GM23338 (cell line): ENCODE measurements at regions not wholly inside any gene's neighbourhood (a gene's known extent, or its start where the extent isn't known, plus 50 kb on each side); places are given as distances from the start of the nearest gene placed in this dataset.

Experiments used
- ATAC-seq: fragments of 200-7000 bp; cut with Tn5 transposase; 3 replicates; pipeline ENCODE4 v1.9.1; 2020
- DNase-seq: peaks from one replicate; pipeline ENCODE4 v3.0.0-alpha.2; 2015; ENCODE audit warnings: low spot score
- H2AFZ ChIP-seq: fragments of 200-600 bp; sonication (generic); 2 replicates; pipeline ENCODE4 v1.8.0; 2016; ENCODE audit warnings: antibody characterized with exemption, mild to moderate bottlenecking, moderate library complexity
- H3F3A ChIP-seq: fragments of 200-600 bp; sonication (generic); replicated peaks from 2 replicates; pipeline ENCODE4 v1.8.0; 2017; ENCODE audit warnings: antibody characterized with exemption, mixed run types, low read depth
- H3K27ac ChIP-seq: fragments of 200-600 bp; sonication (generic); 2 replicates; pipeline ENCODE4 v1.6.1; 2016; ENCODE audit warnings: low read depth
- H3K27me3 ChIP-seq: fragments of 200-600 bp; sonication (generic); 2 replicates; pipeline ENCODE4 v1.8.0; 2016; ENCODE audit warnings: mild to moderate bottlenecking, mixed run types, moderate library complexity; ENCODE audit not compliant: insufficient read depth
- H3K36me3 ChIP-seq: fragments of 200-600 bp; sonication (generic); 2 replicates; pipeline ENCODE4 v1.8.0; 2016; ENCODE audit warnings: mild to moderate bottlenecking; ENCODE audit not compliant: insufficient read depth
- H3K4me1 ChIP-seq: fragments of 200-600 bp; sonication (generic); 2 replicates; pipeline ENCODE4 v1.8.0; 2016; ENCODE audit warnings: mild to moderate bottlenecking, moderate library complexity; ENCODE audit not compliant: insufficient read depth
- H3K4me2 ChIP-seq: fragments of 200-600 bp; sonication (generic); 2 replicates; pipeline ENCODE4 v1.7.1; 2017; ENCODE audit warnings: mixed run types
- H3K4me3 ChIP-seq: fragments of 200-600 bp; sonication (generic); 2 replicates; pipeline ENCODE4 v1.6.1; 2016; ENCODE audit warnings: mixed run types
- H3K79me2 ChIP-seq: fragments of 200-600 bp; sonication (generic); replicated peaks from 2 replicates; pipeline ENCODE4 v1.8.0; 2017; ENCODE audit warnings: mild to moderate bottlenecking; ENCODE audit not compliant: insufficient read depth
- H3K9me2 ChIP-seq: fragments of 200-600 bp; sonication (generic); 2 replicates; pipeline ENCODE4 v1.8.0; 2017; ENCODE audit not compliant: insufficient read depth
- H4K20me1 ChIP-seq: fragments of 200-600 bp; sonication (generic); replicated peaks from 2 replicates; pipeline ENCODE4 v1.8.0; 2017; ENCODE audit warnings: mild to moderate bottlenecking; ENCODE audit not compliant: insufficient read depth
- H3K27ac Mint-ChIP-seq: 2 replicates; pipeline ENCODE4 v1.8.0; 2020; ENCODE audit warnings: inconsistent platforms, mild to moderate bottlenecking, moderate library complexity, mixed read lengths
- H3K27me3 Mint-ChIP-seq: 3 replicates; pipeline ENCODE4 v1.8.0; 2022; ENCODE audit warnings: low read depth, mild to moderate bottlenecking, moderate library complexity, mixed read lengths, inconsistent platforms; ENCODE audit not compliant: insufficient read depth, poor library complexity
- H3K36me3 Mint-ChIP-seq: 3 replicates; pipeline ENCODE4 v1.8.0; 2021; ENCODE audit warnings: low read depth, mild to moderate bottlenecking, inconsistent platforms, moderate library complexity, mixed read lengths
- H3K4me1 Mint-ChIP-seq: 3 replicates; pipeline ENCODE4 v1.8.0; 2020; ENCODE audit warnings: mild to moderate bottlenecking, inconsistent platforms, mixed read lengths
- H3K4me3 Mint-ChIP-seq: 3 replicates; pipeline ENCODE4 v1.8.0; 2021; ENCODE audit warnings: moderate library complexity, mild to moderate bottlenecking, inconsistent platforms, mixed read lengths
- H3K9me3 Mint-ChIP-seq: 3 replicates; pipeline ENCODE4 v1.8.0; 2020; ENCODE audit warnings: moderate library complexity, mild to moderate bottlenecking, inconsistent platforms, mixed read lengths
- CREB1 ChIP-seq: fragments of 250-450 bp; sonication (Bioruptor Pico); IDR thresholded peaks from 2 replicates; pipeline ENCODE4 v1.5.0; 2020; ENCODE audit warnings: low read depth, mild to moderate bottlenecking, moderate library complexity
- CTCF ChIP-seq, 2 experiments: fragments of 200-600 bp in 1 of 2; sonication (generic) in 1 of 2; conservative IDR thresholded peaks; 2 replicates each; pipeline versions ENCODE4 v1.5.1 to v1.6.1; 2016 to 2017; ENCODE audit warnings: antibody characterized with exemption in 2 of 2, low read depth in 2 of 2, mild to moderate bottlenecking in 2 of 2, moderate library complexity in 1 of 2
- EZH2 ChIP-seq: fragments of 200-600 bp; sonication (generic); IDR thresholded peaks from one replicate; pipeline ENCODE4 v1.8.0; 2017; ENCODE audit warnings: antibody characterized with exemption, mild to moderate bottlenecking, low read depth; ENCODE audit not compliant: unreplicated experiment
- EZH2phosphoT487 ChIP-seq: fragments of 200-600 bp; sonication (generic); IDR thresholded peaks from one replicate; pipeline ENCODE4 v1.8.1; 2018; ENCODE audit warnings: antibody characterized with exemption; ENCODE audit not compliant: unreplicated experiment
- JUNB ChIP-seq: IDR thresholded peaks from one replicate; pipeline ENCODE4 v1.6.1; 2016; ENCODE audit warnings: antibody characterized with exemption; ENCODE audit not compliant: unreplicated experiment
- NANOG ChIP-seq: IDR thresholded peaks from 2 replicates; pipeline ENCODE4 v1.6.1; 2016; ENCODE audit warnings: antibody characterized with exemption, borderline replicate concordance
- POLR2AphosphoS5 ChIP-seq: IDR thresholded peaks from 2 replicates; pipeline ENCODE4 v1.6.1; 2016; ENCODE audit warnings: antibody characterized with exemption, low read depth
- REST ChIP-seq: IDR thresholded peaks from one replicate; pipeline ENCODE4 v1.6.1; 2018; ENCODE audit warnings: antibody characterized with exemption; ENCODE audit not compliant: unreplicated experiment
- STAT1 ChIP-seq: IDR thresholded peaks from one replicate; pipeline ENCODE4 v1.6.1; 2016; ENCODE audit warnings: antibody characterized with exemption; ENCODE audit not compliant: unreplicated experiment
- ZNF114 ChIP-seq: fragments of 250-450 bp; sonication (Bioruptor Pico); IDR thresholded peaks from 2 replicates; pipeline ENCODE4 v1.5.0; 2020; ENCODE audit warnings: mild to moderate bottlenecking, moderate library complexity
- ZNF331 ChIP-seq: fragments of 250-450 bp; sonication (Bioruptor Pico); IDR thresholded peaks from 2 replicates; pipeline ENCODE4 v1.5.0; 2020; ENCODE audit warnings: low read depth, mild to moderate bottlenecking, moderate library complexity
- TF ChIP-seq, protein P1 (sequence below): IDR thresholded peaks from 2 replicates; pipeline ENCODE4 v1.6.1; 2016; ENCODE audit warnings: antibody characterized with exemption
- TF ChIP-seq, protein P2 (sequence below): fragments of 250-450 bp; sonication (Bioruptor Pico); IDR thresholded peaks from 2 replicates; pipeline ENCODE4 v1.5.0; 2020; ENCODE audit warnings: mild to moderate bottlenecking, moderate library complexity

DNA sequence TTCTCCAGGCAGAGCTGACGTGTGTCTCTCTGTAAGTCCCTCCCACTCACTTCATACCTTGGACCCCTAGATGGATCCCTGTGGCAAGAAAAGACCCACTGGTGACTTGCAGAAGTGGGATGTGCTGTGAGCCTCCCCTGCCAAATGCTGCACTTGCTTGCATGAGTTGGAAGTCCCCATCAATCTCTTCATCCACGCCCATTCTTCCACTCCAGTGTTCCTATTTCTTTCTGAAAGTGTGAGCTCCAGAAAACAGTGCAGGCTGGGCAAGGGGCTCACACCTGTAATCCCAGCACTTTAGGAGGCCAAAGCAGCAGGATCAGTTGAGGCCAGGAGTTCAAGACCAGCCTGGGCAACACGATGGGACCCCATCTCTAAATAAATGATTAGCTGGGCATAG, 254.1 kb upstream of the IRF2BP2 start:
- H3K4me2 ChIP-seq: no peak overlapping the region

More for the DNA sequence above, 254.1 kb upstream of the IRF2BP2 start:
- peaks cover 3% of the 10 kb centered on the region; the same call in 1 of the 2 replicates for H3K9me2 ChIP-seq
- H3K9me3 Mint-ChIP-seq: no peaks in the 10 kb centered on the region
- no peak overlapping the region for H3K27ac ChIP-seq
- no peak overlapping the region for H3K4me3 Mint-ChIP-seq
- H3K4me3 ChIP-seq: no peak overlapping the region
- no peaks in the 10 kb centered on the region for H3K4me1 Mint-ChIP-seq
- no peak for DNase-seq
- H3F3A ChIP-seq: no peaks in the 10 kb centered on the region
- H3K36me3 ChIP-seq: no peaks in the 10 kb centered on the region
- TF ChIP-seq CREB1 (CRISPR knock-in tag): no peak
- no peak for TF ChIP-seq EZH2phosphoT487
- TF ChIP-seq JUNB: no peak
- TF ChIP-seq STAT1: no peak
- TF ChIP-seq, protein P1, sequence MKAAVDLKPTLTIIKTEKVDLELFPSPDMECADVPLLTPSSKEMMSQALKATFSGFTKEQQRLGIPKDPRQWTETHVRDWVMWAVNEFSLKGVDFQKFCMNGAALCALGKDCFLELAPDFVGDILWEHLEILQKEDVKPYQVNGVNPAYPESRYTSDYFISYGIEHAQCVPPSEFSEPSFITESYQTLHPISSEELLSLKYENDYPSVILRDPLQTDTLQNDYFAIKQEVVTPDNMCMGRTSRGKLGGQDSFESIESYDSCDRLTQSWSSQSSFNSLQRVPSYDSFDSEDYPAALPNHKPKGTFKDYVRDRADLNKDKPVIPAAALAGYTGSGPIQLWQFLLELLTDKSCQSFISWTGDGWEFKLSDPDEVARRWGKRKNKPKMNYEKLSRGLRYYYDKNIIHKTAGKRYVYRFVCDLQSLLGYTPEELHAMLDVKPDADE: no peak
- no peak for TF ChIP-seq NANOG
- TF ChIP-seq, protein P2, sequence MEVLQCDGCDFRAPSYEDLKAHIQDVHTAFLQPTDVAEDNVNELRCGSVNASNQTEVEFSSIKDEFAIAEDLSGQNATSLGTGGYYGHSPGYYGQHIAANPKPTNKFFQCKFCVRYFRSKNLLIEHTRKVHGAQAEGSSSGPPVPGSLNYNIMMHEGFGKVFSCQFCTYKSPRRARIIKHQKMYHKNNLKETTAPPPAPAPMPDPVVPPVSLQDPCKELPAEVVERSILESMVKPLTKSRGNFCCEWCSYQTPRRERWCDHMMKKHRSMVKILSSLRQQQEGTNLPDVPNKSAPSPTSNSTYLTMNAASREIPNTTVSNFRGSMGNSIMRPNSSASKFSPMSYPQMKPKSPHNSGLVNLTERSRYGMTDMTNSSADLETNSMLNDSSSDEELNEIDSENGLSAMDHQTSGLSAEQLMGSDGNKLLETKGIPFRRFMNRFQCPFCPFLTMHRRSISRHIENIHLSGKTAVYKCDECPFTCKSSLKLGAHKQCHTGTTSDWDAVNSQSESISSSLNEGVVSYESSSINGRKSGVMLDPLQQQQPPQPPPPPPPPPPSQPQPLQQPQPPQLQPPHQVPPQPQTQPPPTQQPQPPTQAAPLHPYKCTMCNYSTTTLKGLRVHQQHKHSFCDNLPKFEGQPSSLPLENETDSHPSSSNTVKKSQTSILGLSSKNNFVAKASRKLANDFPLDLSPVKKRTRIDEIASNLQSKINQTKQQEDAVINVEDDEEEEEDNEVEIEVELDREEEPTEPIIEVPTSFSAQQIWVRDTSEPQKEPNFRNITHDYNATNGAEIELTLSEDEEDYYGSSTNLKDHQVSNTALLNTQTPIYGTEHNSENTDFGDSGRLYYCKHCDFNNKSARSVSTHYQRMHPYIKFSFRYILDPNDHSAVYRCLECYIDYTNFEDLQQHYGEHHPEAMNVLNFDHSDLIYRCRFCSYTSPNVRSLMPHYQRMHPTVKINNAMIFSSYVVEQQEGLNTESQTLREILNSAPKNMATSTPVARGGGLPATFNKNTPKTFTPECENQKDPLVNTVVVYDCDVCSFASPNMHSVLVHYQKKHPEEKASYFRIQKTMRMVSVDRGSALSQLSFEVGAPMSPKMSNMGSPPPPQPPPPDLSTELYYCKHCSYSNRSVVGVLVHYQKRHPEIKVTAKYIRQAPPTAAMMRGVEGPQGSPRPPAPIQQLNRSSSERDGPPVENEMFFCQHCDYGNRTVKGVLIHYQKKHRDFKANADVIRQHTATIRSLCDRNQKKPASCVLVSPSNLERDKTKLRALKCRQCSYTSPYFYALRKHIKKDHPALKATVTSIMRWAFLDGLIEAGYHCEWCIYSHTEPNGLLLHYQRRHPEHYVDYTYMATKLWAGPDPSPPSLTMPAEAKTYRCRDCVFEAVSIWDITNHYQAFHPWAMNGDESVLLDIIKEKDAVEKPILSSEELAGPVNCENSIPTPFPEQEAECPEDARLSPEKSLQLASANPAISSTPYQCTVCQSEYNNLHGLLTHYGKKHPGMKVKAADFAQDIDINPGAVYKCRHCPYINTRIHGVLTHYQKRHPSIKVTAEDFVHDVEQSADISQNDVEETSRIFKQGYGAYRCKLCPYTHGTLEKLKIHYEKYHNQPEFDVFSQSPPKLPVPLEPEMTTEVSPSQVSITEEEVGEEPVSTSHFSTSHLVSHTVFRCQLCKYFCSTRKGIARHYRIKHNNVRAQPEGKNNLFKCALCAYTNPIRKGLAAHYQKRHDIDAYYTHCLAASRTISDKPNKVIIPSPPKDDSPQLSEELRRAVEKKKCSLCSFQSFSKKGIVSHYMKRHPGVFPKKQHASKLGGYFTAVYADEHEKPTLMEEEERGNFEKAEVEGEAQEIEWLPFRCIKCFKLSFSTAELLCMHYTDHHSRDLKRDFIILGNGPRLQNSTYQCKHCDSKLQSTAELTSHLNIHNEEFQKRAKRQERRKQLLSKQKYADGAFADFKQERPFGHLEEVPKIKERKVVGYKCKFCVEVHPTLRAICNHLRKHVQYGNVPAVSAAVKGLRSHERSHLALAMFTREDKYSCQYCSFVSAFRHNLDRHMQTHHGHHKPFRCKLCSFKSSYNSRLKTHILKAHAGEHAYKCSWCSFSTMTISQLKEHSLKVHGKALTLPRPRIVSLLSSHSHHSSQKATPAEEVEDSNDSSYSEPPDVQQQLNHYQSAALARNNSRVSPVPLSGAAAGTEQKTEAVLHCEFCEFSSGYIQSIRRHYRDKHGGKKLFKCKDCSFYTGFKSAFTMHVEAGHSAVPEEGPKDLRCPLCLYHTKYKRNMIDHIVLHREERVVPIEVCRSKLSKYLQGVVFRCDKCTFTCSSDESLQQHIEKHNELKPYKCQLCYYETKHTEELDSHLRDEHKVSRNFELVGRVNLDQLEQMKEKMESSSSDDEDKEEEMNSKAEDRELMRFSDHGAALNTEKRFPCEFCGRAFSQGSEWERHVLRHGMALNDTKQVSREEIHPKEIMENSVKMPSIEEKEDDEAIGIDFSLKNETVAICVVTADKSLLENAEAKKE (CRISPR knock-in tag): no peak
- no peak for TF ChIP-seq CTCF (conservative IDR thresholded peaks at IDR 0.05; ENCODE audit: low read depth in 2 of 2)
- no peak for TF ChIP-seq POLR2AphosphoS5
- no peak for TF ChIP-seq REST
- TF ChIP-seq ZNF331: no peak
- TF ChIP-seq ZNF114 (CRISPR knock-in tag): no peak
- TF ChIP-seq EZH2: no peak
- no peaks in the 10 kb centered on the region for H3K79me2 ChIP-seq
- no peaks in the 10 kb centered on the region for H4K20me1 ChIP-seq
- H2AFZ ChIP-seq: no peak overlapping the region
- no peak for ATAC-seq
- no peaks in the 10 kb centered on the region for H3K36me3 Mint-ChIP-seq
- H3K27ac Mint-ChIP-seq: peak overlapping the region; percentile 56; the same call in 1 of the 2 replicates
- H3K27me3 Mint-ChIP-seq: peaks cover 18% of the 10 kb centered on the region
- no peaks in the 10 kb centered on the region for H3K27me3 ChIP-seq
- H3K4me1 ChIP-seq: no peaks in the 10 kb centered on the region
